Cardiac muscle cell (in vitro differentiated cells and primary cell): ENCODE measurements at regions not wholly inside any gene's neighbourhood (a gene's known extent, or its start where the extent isn't known, plus 50 kb on each side); places are given as distances from the start of the nearest gene placed in this dataset.

Source experiments
- DNase-seq, 2 donors: peaks; one replicate each; pipeline versions ENCODE4 v3.0.0 to v3.0.0-alpha.2; 2010 to 2017; ENCODE audit warnings: low read depth in 1 of 2, low spot score in 1 of 2
- H3K27ac ChIP-seq: fragments of 200-600 bp; sonication (generic); 2 replicates; pipeline ENCODE4 v1.5.1; 2016
- H3K27me3 ChIP-seq: fragments of 200-600 bp; sonication (generic); 2 replicates; pipeline ENCODE4 v1.6.0; 2016; ENCODE audit warnings: control low read depth
- H3K36me3 ChIP-seq: fragments of 200-600 bp; sonication (generic); 2 replicates; pipeline ENCODE4 v1.5.1; 2016; ENCODE audit warnings: control low read depth
- H3K4me1 ChIP-seq: fragments of 200-600 bp; sonication (generic); 2 replicates; pipeline ENCODE4 v1.8.1; 2017; ENCODE audit warnings: low read depth, mild to moderate bottlenecking, mixed run types
- H3K4me3 ChIP-seq: fragments of 200-600 bp; sonication (generic); 2 replicates; pipeline ENCODE4 v1.5.1; 2016; ENCODE audit warnings: mild to moderate bottlenecking
- H3K9me3 ChIP-seq: fragments of 200-600 bp; sonication (generic); 2 replicates; pipeline ENCODE4 v1.5.1; 2017; ENCODE audit warnings: low read depth, mild to moderate bottlenecking, control low read depth
- CTCF ChIP-seq: IDR thresholded peaks from 2 replicates; pipeline ENCODE4 v1.5.1; 2012; ENCODE audit warnings: low read depth, mild to moderate bottlenecking, low read length

GRCh38 chr11:11215058-11215815, 137.8 kb downstream of the CSNK2A3 start:
- H3K36me3 ChIP-seq: no peaks in the 10 kb centered on the region

GRCh38 chr11:11213117-11213516, 139.9 kb downstream of the CSNK2A3 start:
- DNase-seq: no peak
- Histone ChIP-seq H3K4me1 (no peaks in the 10 kb centered on the region), H3K36me3 (no peaks in the 10 kb centered on the region), H3K4me3 (no peak overlapping the region), H3K9me3 (no peaks in the 10 kb centered on the region), H3K27me3 (peaks cover 10% of the 10 kb centered on the region), H3K27ac (no peak overlapping the region)
- no peak for TF ChIP-seq CTCF

More at GRCh38 chr11:11215058-11215815, 137.8 kb downstream of the CSNK2A3 start:
- Histone ChIP-seq H3K9me3 (no peaks in the 10 kb centered on the region), H3K4me1 (no peaks in the 10 kb centered on the region), H3K4me3 (no peak overlapping the region), H3K27ac (no peak overlapping the region), H3K27me3 (peaks cover 10% of the 10 kb centered on the region)
- no peak for TF ChIP-seq CTCF
- DNase-seq: no peak

GRCh38 chr11:11211888-11212287, 141.2 kb downstream of the CSNK2A3 start:
- H3K27me3 ChIP-seq: peaks cover 10% of the 10 kb centered on the region
- H3K4me3 ChIP-seq: no peak overlapping the region
- no peaks in the 10 kb centered on the region for H3K36me3 ChIP-seq
- H3K9me3 ChIP-seq: no peaks in the 10 kb centered on the region
- H3K27ac ChIP-seq: no peak overlapping the region
- H3K4me1 ChIP-seq: no peaks in the 10 kb centered on the region
- no peak for TF ChIP-seq CTCF
- DNase-seq: no peak

- H3K27ac ChIP-seq: no peak overlapping the region
- no peak for TF ChIP-seq CTCF
- no peak for DNase-seq
- H3K4me3 ChIP-seq: no peak overlapping the region
- H3K4me1 ChIP-seq: no peaks in the 10 kb centered on the region
- peaks cover 10% of the 10 kb centered on the region for H3K27me3 ChIP-seq
- no peaks in the 10 kb centered on the region for H3K36me3 ChIP-seq
- H3K9me3 ChIP-seq: no peaks in the 10 kb centered on the region
Observed at GRCh38 chr11:11211186-11211585, 141.9 kb downstream of the CSNK2A3 start.

- no peak overlapping the region for H3K4me3 ChIP-seq
- H3K4me1 ChIP-seq: no peaks in the 10 kb centered on the region
- H3K27me3 ChIP-seq: peaks cover 10% of the 10 kb centered on the region
- no peak for DNase-seq
- H3K36me3 ChIP-seq: no peaks in the 10 kb centered on the region
- H3K9me3 ChIP-seq: no peaks in the 10 kb centered on the region
- no peak for TF ChIP-seq CTCF
- H3K27ac ChIP-seq: no peak overlapping the region
Observed at GRCh38 chr11:11210446-11210845, 142.6 kb downstream of the CSNK2A3 start.
